GM19452 (cell line): ENCODE measurements at regions not wholly inside any gene's neighbourhood (a gene's known extent, or its start where the extent isn't known, plus 50 kb on each side); places are given as distances from the start of the nearest gene placed in this dataset.

Experiments used
- ATAC-seq: cut with Tn5 transposase; IDR thresholded peaks from one replicate; pipeline ENCODE4 v1.9.1; 2021; ENCODE audit not compliant: unreplicated experiment

DNA sequence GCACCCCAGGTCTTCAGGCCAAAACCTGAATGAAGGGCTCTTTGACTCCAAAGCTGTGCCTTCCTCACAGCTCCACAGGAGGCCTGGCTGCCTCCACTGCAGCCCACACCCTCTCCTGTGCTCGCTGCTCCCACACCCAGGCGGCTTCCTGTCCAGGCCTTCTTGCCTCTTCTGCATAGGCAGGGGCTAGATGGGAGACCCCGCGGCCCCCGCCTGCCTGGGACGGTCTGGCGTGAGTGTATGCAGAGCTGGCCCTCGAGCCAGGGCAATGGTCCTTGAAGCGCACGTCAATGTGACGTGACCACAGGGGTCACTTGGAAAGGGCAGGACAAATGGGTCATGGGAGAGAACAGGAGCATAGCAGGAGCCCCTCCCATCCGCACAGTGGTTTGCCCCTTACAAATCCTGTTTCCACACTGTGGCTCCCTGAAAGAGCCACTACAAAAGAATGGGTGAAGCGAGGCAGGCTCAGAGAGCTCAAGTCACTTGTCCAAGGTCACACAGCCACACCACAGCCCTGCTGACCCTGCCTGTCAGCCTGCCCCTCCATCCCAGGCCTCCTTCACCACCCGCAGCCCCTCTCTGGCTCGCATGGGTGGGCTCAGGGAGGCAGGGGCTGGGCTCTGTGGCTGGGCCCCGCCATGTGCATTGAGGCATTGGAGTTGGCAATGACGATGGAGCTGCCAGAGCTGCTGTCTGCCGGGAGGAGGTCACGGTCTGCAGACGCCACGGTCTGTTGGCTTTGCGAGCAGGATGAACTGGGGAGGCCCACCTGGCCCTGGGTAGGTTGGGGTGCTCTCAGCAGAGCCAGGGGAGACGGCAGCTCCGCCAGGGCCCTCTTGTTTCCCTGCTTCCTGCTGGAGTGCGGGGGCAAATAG lies 71.2 kb upstream of the WNT11 start:
- no peak for ATAC-seq

DNA sequence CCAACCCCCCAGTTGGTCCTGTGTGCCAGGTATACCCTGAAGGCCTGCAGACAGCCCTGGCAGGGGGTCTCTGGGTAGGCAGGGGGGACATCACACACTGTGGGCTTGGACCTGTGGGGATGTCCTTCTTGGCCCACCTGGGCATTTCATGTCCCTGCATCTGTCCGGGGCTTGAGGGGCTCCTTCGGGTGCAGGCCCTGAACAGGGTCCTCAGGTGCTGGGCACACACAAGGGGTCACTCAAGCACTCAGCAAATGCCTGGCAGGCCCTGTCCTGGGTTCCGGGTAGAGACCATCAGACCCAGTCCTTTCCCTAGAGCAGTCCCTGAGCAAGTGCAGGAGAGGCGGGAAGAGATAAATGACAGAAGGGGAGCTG lies 70.5 kb upstream of the WNT11 start:
- no peak for ATAC-seq

- ATAC-seq = no peak
Measured at GRCh38 chr11:76276046-76276780, 69.9 kb upstream of the WNT11 start.

DNA sequence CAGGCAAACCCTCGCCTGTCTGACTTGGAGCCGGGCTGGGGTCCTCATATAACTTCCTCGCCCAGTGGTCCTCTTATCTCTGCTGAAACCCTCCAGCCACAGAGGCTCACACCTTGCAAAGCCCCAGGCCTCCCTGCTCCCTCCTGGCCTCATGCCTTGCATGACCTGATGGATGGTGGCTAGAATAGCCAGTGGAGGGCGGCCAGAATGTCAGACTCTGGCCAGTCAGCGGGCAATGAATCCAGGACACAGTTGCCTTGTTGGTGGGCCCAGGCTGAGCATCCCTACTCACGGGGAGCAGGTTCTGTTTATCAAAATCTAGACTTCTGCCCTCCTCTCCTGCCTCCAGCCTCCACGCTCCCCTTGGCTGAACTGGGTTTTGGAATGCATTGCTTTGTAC lies 69.1 kb upstream of the WNT11 start:
- ATAC-seq = no peak

DNA sequence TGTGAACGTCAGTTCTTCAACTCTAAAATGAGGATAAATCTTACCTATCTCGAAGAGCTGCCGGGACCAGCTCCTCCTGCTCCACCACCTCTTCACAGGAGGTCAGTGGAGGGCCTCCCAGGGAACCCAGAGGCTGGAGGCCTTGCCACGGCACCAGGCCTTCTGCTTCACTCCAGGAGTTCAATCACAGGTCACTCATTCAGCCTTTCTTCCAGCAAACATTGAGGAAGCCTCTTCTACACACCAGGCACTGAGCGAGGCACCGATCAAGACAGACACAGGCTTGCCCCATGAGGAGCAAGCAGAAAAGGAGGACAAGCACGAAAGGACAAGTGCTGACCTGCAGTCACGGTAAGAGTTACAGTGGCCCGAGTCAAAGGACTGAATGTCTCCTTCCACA lies 64.8 kb upstream of the WNT11 start:
- ATAC-seq = no peak

GRCh38 chr11:76270389-76270788 lies 64.1 kb upstream of the WNT11 start:
- no peak for ATAC-seq

DNA sequence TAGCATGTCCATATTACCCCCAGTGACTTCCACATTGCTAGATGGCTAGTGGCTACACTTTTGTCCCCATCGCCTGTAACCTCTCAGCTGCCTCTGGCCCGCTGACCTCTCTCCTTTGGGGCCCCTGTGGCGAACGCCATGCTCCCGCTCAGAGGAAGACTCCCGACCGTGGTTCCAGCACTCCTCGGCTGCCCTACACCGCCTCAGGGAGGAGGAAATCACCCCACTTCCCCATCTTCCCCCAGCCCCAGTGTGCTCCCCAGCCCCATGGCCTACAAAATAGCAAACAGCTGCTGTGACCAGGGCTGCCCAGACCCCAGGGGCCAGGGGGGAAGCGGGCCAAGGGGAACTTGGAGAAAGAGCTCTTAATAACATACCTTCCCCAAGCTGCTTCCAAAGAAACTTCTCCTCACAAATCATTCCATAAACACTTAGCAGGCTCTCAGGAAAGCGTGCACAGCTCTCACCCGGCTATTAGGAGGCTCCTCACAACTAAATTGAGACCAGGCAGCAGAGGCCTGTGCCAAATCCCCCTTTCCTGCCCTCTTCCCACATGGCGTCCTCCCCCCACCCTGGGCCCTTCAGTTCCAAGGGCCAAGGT lies 63.5 kb upstream of the WNT11 start:
- ATAC-seq = no peak

DNA sequence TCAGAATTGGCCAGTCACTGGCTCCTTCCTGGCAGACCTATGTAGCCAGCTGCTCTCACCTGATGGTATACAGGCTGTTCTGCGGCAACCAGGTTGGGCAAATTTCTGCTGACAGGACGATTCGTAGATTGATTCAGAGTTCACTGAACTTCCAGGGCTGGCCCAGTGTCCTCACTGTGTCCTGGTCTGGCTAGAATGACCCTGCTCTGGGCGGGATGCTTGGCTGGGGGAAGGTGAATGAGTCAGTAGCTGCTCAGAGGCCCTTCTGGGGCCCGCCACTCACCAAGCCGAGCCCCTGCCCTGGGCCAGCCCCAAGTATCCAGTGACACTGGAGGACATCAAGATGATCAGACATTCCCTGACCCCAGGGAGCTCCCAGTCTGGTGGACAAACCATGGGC lies 62.9 kb upstream of the WNT11 start:
- no peak for ATAC-seq

DNA sequence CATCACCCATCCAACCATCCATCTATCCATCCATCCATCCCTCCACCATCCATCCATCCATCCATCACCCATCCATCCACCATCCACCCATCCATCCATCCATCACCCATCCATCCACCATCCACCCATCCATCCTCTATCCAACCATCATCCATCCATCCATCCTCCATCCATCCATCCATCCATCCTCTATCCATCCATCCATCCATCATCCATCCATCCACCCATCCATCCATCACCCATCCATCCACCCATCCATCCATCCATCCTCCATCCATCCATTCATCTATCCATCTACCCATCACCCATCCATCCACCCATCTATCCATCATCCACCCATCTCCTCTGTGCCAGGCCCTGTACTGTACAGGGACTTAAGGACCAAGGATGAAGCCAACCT lies 62.2 kb upstream of the WNT11 start:
- no peak for ATAC-seq

- no peak for ATAC-seq
Measured at GRCh38 chr11:76267556-76267955, 61.3 kb upstream of the WNT11 start.

- no peak for ATAC-seq
Measured at GRCh38 chr11:76266286-76267100, 60.2 kb upstream of the WNT11 start.

DNA sequence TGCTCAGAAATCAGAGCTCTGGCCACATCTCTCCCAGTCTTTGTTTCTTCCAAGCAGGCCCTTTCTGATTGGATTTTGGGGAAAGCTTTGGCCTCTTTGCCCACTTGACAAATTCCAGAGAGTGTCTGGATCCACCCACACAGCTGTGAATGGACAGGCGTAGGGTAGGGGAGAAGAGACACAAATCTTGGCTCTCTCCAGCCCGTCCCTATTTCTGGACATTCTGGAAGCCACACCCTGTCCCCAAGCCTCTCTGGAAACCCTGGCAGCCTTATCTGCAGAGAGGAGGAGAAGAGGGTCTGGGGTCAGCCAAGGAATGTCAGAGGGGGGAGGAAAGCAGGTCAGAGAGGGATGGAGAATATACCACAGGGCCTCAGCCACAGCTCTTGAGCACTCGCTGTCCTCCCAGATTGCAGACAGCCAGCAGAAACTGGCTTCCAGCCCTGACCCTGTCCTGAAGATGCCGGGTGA lies 59.5 kb upstream of the WNT11 start:
- no peak for ATAC-seq

GRCh38 chr11:76263657-76264056 lies 57.4 kb upstream of the WNT11 start:
- ATAC-seq = no peak

DNA sequence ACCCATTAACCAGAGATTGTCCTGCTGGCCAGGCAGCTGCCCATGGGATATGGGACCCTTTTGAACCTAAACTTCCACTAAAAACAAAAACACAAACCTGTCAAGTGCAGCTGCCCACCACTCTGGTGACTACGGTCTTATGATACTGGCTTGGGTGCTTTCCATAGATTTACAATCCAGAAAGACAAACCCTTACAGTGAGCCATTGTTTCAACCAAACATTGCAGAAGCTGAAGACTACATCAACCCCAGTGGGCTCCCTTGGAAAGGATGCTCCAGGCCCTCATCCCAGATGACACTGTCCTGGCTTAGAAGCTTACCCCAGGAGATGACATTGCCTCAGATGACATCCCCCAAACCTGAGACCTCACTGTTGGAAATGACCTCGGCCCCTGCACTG lies 56.9 kb upstream of the WNT11 start:
- ATAC-seq = no peak

GRCh38 chr11:76260296-76260925 lies 54.1 kb upstream of the WNT11 start:
- no peak for ATAC-seq

DNA sequence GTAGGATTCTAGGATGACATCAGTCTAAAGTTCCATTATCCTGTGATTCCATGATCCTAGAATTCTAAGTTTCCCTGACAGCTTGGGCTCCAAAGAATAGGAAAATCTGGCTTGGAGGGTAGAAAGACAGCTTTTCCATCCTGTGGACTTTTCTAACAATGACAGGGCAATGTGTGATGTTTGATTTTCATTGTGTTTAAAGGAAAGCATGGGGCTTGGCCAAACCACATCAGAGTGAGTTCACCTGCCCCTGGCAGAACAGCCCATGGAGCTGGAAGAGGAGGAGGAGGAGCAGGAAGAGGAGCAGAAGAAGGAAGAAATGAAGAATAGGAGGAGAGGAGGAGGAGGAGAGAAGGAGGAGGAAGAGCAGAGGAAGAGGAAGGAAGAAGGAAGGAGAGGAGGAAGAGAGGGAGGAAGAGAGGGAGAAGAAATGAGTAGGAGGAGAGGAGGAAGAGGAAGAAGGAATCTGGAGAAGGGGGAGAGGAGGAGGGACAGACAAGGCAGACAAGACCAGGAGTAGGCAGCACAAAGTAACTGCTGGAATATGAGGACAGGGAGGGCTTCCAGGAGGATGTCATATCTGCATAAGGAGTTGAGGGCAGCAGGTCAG lies 53.1 kb upstream of the WNT11 start:
- no peak for ATAC-seq

- ATAC-seq = no peak
Measured at GRCh38 chr11:76257074-76257719, 50.9 kb upstream of the WNT11 start.

- ATAC-seq = no peak
Measured at GRCh38 chr11:76256448-76256847, 50.1 kb upstream of the WNT11 start.
